ENCODE measurements at regions not wholly inside any gene's neighbourhood (a gene's known extent, or its start where the extent isn't known, plus 50 kb on each side); places are given as distances from the start of the nearest gene placed in this dataset.
A peak's percentile ranks its signal among the peaks of the same experiment; 100 is the strongest.

- no TSS peak for BruUV-seq (replicated peaks)
- CTCF ChIA-PET: no interaction called here
- peaks cover 17% of the 10 kb centered on the region for H3K4me1 Mint-ChIP-seq (ENCODE audit: low read depth, unreplicated experiment)
- TF ChIP-seq CTCF (IDR thresholded peaks at IDR 0.05; ENCODE audit: unreplicated experiment): no peak
- H3K27me3 Mint-ChIP-seq (ENCODE audit: unreplicated experiment): no peaks in the 10 kb centered on the region
- H3K9me3 Mint-ChIP-seq (ENCODE audit: low read depth, unreplicated experiment): no peaks in the 10 kb centered on the region
- H3K27ac Mint-ChIP-seq (ENCODE audit: unreplicated experiment): no peak overlapping the region
- intact Hi-C loops (cut with micrococcal nuclease; ENCODE audit: unreplicated experiment): no loop called here
- no peaks in the 10 kb centered on the region for H3K36me3 Mint-ChIP-seq (ENCODE audit: insufficient read depth, unreplicated experiment)
- no peak overlapping the region for H3K4me3 Mint-ChIP-seq (ENCODE audit: low read depth, unreplicated experiment)
- DNase-seq: peak; percentile 3
Observed at GRCh38 chr9:105957830-105958229, 263.5 kb downstream of the TMEM38B start.

DNA sequence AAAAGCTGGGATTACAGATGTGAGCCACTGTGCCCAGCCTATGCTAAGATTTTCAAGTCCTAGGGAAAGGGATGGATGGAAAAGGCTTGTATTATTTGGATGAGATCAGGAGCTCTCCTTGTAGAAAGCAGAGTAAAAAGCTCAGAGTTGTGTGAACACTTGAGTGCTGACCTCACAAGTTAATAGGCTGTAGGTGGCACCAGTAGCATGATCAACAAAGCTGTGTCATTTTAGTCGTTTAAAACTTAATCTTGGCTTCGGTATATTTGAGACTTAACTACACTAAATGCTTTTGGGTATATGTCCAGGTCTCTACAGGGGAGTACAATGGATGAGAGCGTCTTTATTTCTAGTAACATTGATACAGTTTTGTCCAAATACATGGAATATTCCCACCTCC, 264.2 kb downstream of the TMEM38B start:
- no peak for TF ChIP-seq CTCF (IDR thresholded peaks at IDR 0.05; ENCODE audit: unreplicated experiment)
- CTCF ChIA-PET: no interaction called here
- no peaks in the 10 kb centered on the region for H3K36me3 Mint-ChIP-seq (ENCODE audit: insufficient read depth, unreplicated experiment)
- no TSS peak for BruUV-seq (replicated peaks)
- no peak for DNase-seq
- intact Hi-C loops (cut with micrococcal nuclease; ENCODE audit: unreplicated experiment): no loop called here
- H3K27me3 Mint-ChIP-seq (ENCODE audit: unreplicated experiment): no peaks in the 10 kb centered on the region
- H3K9me3 Mint-ChIP-seq (ENCODE audit: low read depth, unreplicated experiment): no peaks in the 10 kb centered on the region
- H3K4me3 Mint-ChIP-seq (ENCODE audit: low read depth, unreplicated experiment): no peak overlapping the region
- peaks cover 17% of the 10 kb centered on the region for H3K4me1 Mint-ChIP-seq (ENCODE audit: low read depth, unreplicated experiment)
- no peak overlapping the region for H3K27ac Mint-ChIP-seq (ENCODE audit: unreplicated experiment)

- Mint-ChIP-seq H3K9me3 (ENCODE audit: low read depth, unreplicated experiment) (no peaks in the 10 kb centered on the region), H3K36me3 (ENCODE audit: insufficient read depth, unreplicated experiment) (no peaks in the 10 kb centered on the region), H3K27me3 (ENCODE audit: unreplicated experiment) (no peaks in the 10 kb centered on the region), H3K27ac (ENCODE audit: unreplicated experiment) (peak overlapping the region; percentile 56), H3K4me3 (ENCODE audit: low read depth, unreplicated experiment) (peak overlapping the region; percentile 13), H3K4me1 (ENCODE audit: low read depth, unreplicated experiment) (peaks cover 17% of the 10 kb centered on the region)
- no peak for TF ChIP-seq CTCF (IDR thresholded peaks at IDR 0.05; ENCODE audit: unreplicated experiment)
- BruUV-seq (replicated peaks): no TSS peak
- DNase-seq: no peak
- intact Hi-C loops (cut with micrococcal nuclease; ENCODE audit: unreplicated experiment): no loop called here
- CTCF ChIA-PET: no interaction called here
Observed at GRCh38 chr9:105959531-105959930, 265.2 kb downstream of the TMEM38B start.

GRCh38 chr9:105963343-105964099, 269.2 kb downstream of the TMEM38B start:
- no peaks in the 10 kb centered on the region for H3K27me3 Mint-ChIP-seq (ENCODE audit: unreplicated experiment)
- no peak overlapping the region for H3K4me3 Mint-ChIP-seq (ENCODE audit: low read depth, unreplicated experiment)
- BruUV-seq (replicated peaks): no TSS peak
- intact Hi-C loops (cut with micrococcal nuclease; ENCODE audit: unreplicated experiment): no loop called here
- no peak for TF ChIP-seq CTCF (IDR thresholded peaks at IDR 0.05; ENCODE audit: unreplicated experiment)
- H3K36me3 Mint-ChIP-seq (ENCODE audit: insufficient read depth, unreplicated experiment): no peaks in the 10 kb centered on the region
- H3K4me1 Mint-ChIP-seq (ENCODE audit: low read depth, unreplicated experiment): peaks cover 17% of the 10 kb centered on the region
- H3K9me3 Mint-ChIP-seq (ENCODE audit: low read depth, unreplicated experiment): no peaks in the 10 kb centered on the region
- CTCF ChIA-PET: no interaction called here
- DNase-seq: no peak
- H3K27ac Mint-ChIP-seq (ENCODE audit: unreplicated experiment): no peak overlapping the region
